BLaER1 (cell line): ENCODE measurements at regions not wholly inside any gene's neighbourhood (a gene's known extent, or its start where the extent isn't known, plus 50 kb on each side); places are given as distances from the start of the nearest gene placed in this dataset.

Source experiments
- H3K27ac ChIP-seq: shearing (Covaris generic); formaldehyde crosslinking; 2 replicates; pipeline ENCODE4 v1.8.1; 2022
- H3K27me3 ChIP-seq: shearing (Covaris generic); formaldehyde crosslinking; 2 replicates; pipeline ENCODE4 v1.8.1; 2022
- H3K36me3 ChIP-seq: shearing (Covaris generic); formaldehyde crosslinking; 2 replicates; pipeline ENCODE4 v1.8.1; 2022
- H3K4me1 ChIP-seq: shearing (Covaris generic); formaldehyde crosslinking; 2 replicates; pipeline ENCODE4 v1.8.1; 2022
- H3K4me2 ChIP-seq: shearing (Covaris generic); formaldehyde crosslinking; 2 replicates; pipeline ENCODE4 v1.8.1; 2022
- H3K4me3 ChIP-seq: shearing (Covaris generic); formaldehyde crosslinking; 2 replicates; pipeline ENCODE4 v1.8.1; 2022
- H3K9ac ChIP-seq: shearing (Covaris generic); formaldehyde crosslinking; 2 replicates; pipeline ENCODE4 v1.8.1; 2022
- H3K9me3 ChIP-seq: shearing (Covaris generic); formaldehyde crosslinking; 2 replicates; pipeline ENCODE4 v1.8.1; 2022
- H4K20me1 ChIP-seq: shearing (Covaris generic); formaldehyde crosslinking; 2 replicates; pipeline ENCODE4 v1.8.1; 2022
- Cebpa-rat ChIP-seq: shearing (Covaris generic); IDR thresholded peaks from 2 replicates; pipeline ENCODE4 v1.8.1; 2022

- TF ChIP-seq Cebpa-rat, result no peak
- Histone ChIP-seq H4K20me1 (no peaks in the 10 kb centered on the region), H3K4me3 (no peak overlapping the region), H3K9ac (no peak overlapping the region), H3K4me2 (no peak overlapping the region), H3K27me3 (no peaks in the 10 kb centered on the region), H3K27ac (no peak overlapping the region), H3K9me3 (no peaks in the 10 kb centered on the region), H3K4me1 (peaks cover 10% of the 10 kb centered on the region; the same call in 1 of the 2 replicates), H3K36me3 (no peaks in the 10 kb centered on the region)
Observed at GRCh38 chr4:34920032-34920431, 1324.3 kb downstream of the ARAP2 start.

GRCh38 chr4:34921391-34921790, 1322.9 kb downstream of the ARAP2 start:
- H3K9me3 ChIP-seq, result no peaks in the 10 kb centered on the region
- H3K4me3 ChIP-seq, result no peak overlapping the region
- H4K20me1 ChIP-seq, result no peaks in the 10 kb centered on the region
- peaks cover 10% of the 10 kb centered on the region; the same call in 1 of the 2 replicates for H3K4me1 ChIP-seq
- H3K9ac ChIP-seq, result no peak overlapping the region
- H3K4me2 ChIP-seq, result no peak overlapping the region
- no peak for TF ChIP-seq Cebpa-rat
- H3K36me3 ChIP-seq, result no peaks in the 10 kb centered on the region
- no peak overlapping the region for H3K27ac ChIP-seq
- H3K27me3 ChIP-seq, result no peaks in the 10 kb centered on the region

- no peaks in the 10 kb centered on the region for H4K20me1 ChIP-seq
- H3K36me3 ChIP-seq, result no peaks in the 10 kb centered on the region
- H3K9me3 ChIP-seq, result no peaks in the 10 kb centered on the region
- no peak for TF ChIP-seq Cebpa-rat
- no peak overlapping the region for H3K4me3 ChIP-seq
- H3K9ac ChIP-seq, result no peak overlapping the region
- no peaks in the 10 kb centered on the region for H3K27me3 ChIP-seq
- no peak overlapping the region for H3K27ac ChIP-seq
- H3K4me1 ChIP-seq, result peaks cover 10% of the 10 kb centered on the region; the same call in 1 of the 2 replicates
- no peak overlapping the region for H3K4me2 ChIP-seq
Observed at GRCh38 chr4:34922325-34922724, 1322.0 kb downstream of the ARAP2 start.

GRCh38 chr4:34932591-34932990, 1311.7 kb downstream of the ARAP2 start:
- no peaks in the 10 kb centered on the region for H3K4me1 ChIP-seq
- H3K36me3 ChIP-seq, result no peaks in the 10 kb centered on the region
- H3K9ac ChIP-seq, result no peak overlapping the region
- no peaks in the 10 kb centered on the region for H3K9me3 ChIP-seq
- no peak for TF ChIP-seq Cebpa-rat
- no peaks in the 10 kb centered on the region for H4K20me1 ChIP-seq
- H3K27ac ChIP-seq, result no peak overlapping the region
- no peaks in the 10 kb centered on the region for H3K27me3 ChIP-seq
- H3K4me2 ChIP-seq, result no peak overlapping the region
- H3K4me3 ChIP-seq, result no peak overlapping the region

- Histone ChIP-seq H3K27me3 (no peaks in the 10 kb centered on the region), H3K4me2 (no peak overlapping the region), H3K36me3 (no peaks in the 10 kb centered on the region), H3K4me1 (no peaks in the 10 kb centered on the region), H3K4me3 (no peak overlapping the region), H3K27ac (no peak overlapping the region), H3K9me3 (no peaks in the 10 kb centered on the region), H3K9ac (no peak overlapping the region), H4K20me1 (no peaks in the 10 kb centered on the region)
- no peak for TF ChIP-seq Cebpa-rat
Observed at GRCh38 chr4:34935739-34936138, 1308.6 kb downstream of the ARAP2 start.

GRCh38 chr4:34939073-34939472, 1305.2 kb downstream of the ARAP2 start:
- H3K4me3 ChIP-seq, result no peak overlapping the region
- no peaks in the 10 kb centered on the region for H4K20me1 ChIP-seq
- TF ChIP-seq Cebpa-rat, result no peak

GRCh38 chr4:34943741-34944386, 1300.5 kb downstream of the ARAP2 start:
- Histone ChIP-seq H3K4me1 (peaks cover 11% of the 10 kb centered on the region), H3K9me3 (no peaks in the 10 kb centered on the region), H4K20me1 (no peaks in the 10 kb centered on the region), H3K27ac (no peak overlapping the region), H3K4me3 (no peak overlapping the region), H3K4me2 (no peak overlapping the region), H3K9ac (no peak overlapping the region), H3K36me3 (no peaks in the 10 kb centered on the region), H3K27me3 (no peaks in the 10 kb centered on the region)
- TF ChIP-seq Cebpa-rat, result no peak

More at GRCh38 chr4:34939073-34939472, 1305.2 kb downstream of the ARAP2 start:
- no peak overlapping the region for H3K4me2 ChIP-seq
- no peaks in the 10 kb centered on the region for H3K9me3 ChIP-seq
- H3K36me3 ChIP-seq, result no peaks in the 10 kb centered on the region
- H3K9ac ChIP-seq, result no peak overlapping the region
- no peaks in the 10 kb centered on the region for H3K27me3 ChIP-seq
- no peaks in the 10 kb centered on the region for H3K4me1 ChIP-seq
- H3K27ac ChIP-seq, result no peak overlapping the region

GRCh38 chr4:34950926-34951325, 1293.4 kb downstream of the ARAP2 start:
- no peak for TF ChIP-seq Cebpa-rat
- Histone ChIP-seq H3K27ac (no peak overlapping the region), H3K9ac (no peak overlapping the region)

GRCh38 chr4:34953145-34953799, 1291.0 kb downstream of the ARAP2 start:
- no peaks in the 10 kb centered on the region for H3K36me3 ChIP-seq
- TF ChIP-seq Cebpa-rat, result no peak
- H3K9ac ChIP-seq, result no peak overlapping the region
- H3K4me1 ChIP-seq, result peaks cover 20% of the 10 kb centered on the region
- no peaks in the 10 kb centered on the region for H3K9me3 ChIP-seq
- H4K20me1 ChIP-seq, result no peaks in the 10 kb centered on the region
- no peaks in the 10 kb centered on the region; the same call in 1 of the 2 replicates for H3K27me3 ChIP-seq
- no peak overlapping the region for H3K27ac ChIP-seq
- no peak overlapping the region for H3K4me3 ChIP-seq
- no peak overlapping the region for H3K4me2 ChIP-seq

More at GRCh38 chr4:34950926-34951325, 1293.4 kb downstream of the ARAP2 start:
- no peak overlapping the region for H3K4me2 ChIP-seq
- H3K4me3 ChIP-seq, result no peak overlapping the region
- H3K9me3 ChIP-seq, result no peaks in the 10 kb centered on the region
- H3K4me1 ChIP-seq, result peaks cover 24% of the 10 kb centered on the region
- no peaks in the 10 kb centered on the region; the same call in 1 of the 2 replicates for H3K27me3 ChIP-seq
- no peaks in the 10 kb centered on the region for H3K36me3 ChIP-seq
- H4K20me1 ChIP-seq, result no peaks in the 10 kb centered on the region

- H3K27ac ChIP-seq, result no peak overlapping the region
- H3K4me2 ChIP-seq, result no peak overlapping the region
- no peaks in the 10 kb centered on the region for H3K9me3 ChIP-seq
- H3K4me3 ChIP-seq, result no peak overlapping the region
- H3K27me3 ChIP-seq, result no peaks in the 10 kb centered on the region
- no peaks in the 10 kb centered on the region for H4K20me1 ChIP-seq
- H3K4me1 ChIP-seq, result no peaks in the 10 kb centered on the region
- no peak overlapping the region for H3K9ac ChIP-seq
- no peaks in the 10 kb centered on the region for H3K36me3 ChIP-seq
- TF ChIP-seq Cebpa-rat, result no peak
Observed at GRCh38 chr4:34964613-34965012, 1279.7 kb downstream of the ARAP2 start.
